GM12878 (cell line): ENCODE measurements at regions not wholly inside any gene's neighbourhood (a gene's known extent, or its start where the extent isn't known, plus 50 kb on each side); places are given as distances from the start of the nearest gene placed in this dataset.

Source experiments
- BACH1 ChIP-seq: fragments of 450-650 bp; IDR thresholded peaks from 2 replicates; pipeline ENCODE4 v1.6.1; 2017; ENCODE audit warnings: mild to moderate bottlenecking, borderline replicate concordance
- CHD1 ChIP-seq: IDR thresholded peaks from 2 replicates; pipeline ENCODE4 v1.6.1; 2012; ENCODE audit warnings: low read depth, low read length, improper control_type of control experiment
- CHD2 ChIP-seq: IDR thresholded peaks from 2 replicates; pipeline ENCODE4 v1.6.1; 2011; ENCODE audit warnings: low read depth, low read length, improper control_type of control experiment, borderline replicate concordance
- CREM ChIP-seq: IDR thresholded peaks from 2 replicates; pipeline ENCODE4 v1.6.1; 2014; ENCODE audit warnings: antibody characterized with exemption, low read depth
- CTCF ChIP-seq, 3 experiments: IDR thresholded peaks in 2 of 3; conservative IDR thresholded peaks in 1 of 3; 2 replicates each; pipeline ENCODE4 v1.5.1; 2011; ENCODE audit warnings: low read depth in 3 of 3, low read length in 3 of 3, mild to moderate bottlenecking in 3 of 3, control low read depth in 2 of 3, moderate library complexity in 2 of 3, inconsistent platforms in 1 of 3, mixed read lengths in 1 of 3; ENCODE audit not compliant: control insufficient read depth in 2 of 3, insufficient read depth in 1 of 3; ENCODE audit errors: extremely low read depth in 1 of 3
- DPF2 ChIP-seq: fragments of 450-650 bp; IDR thresholded peaks from 2 replicates; pipeline ENCODE4 v1.6.1; 2017; ENCODE audit warnings: mild to moderate bottlenecking
- FOS ChIP-seq: IDR thresholded peaks from 3 replicates; pipeline ENCODE4 v1.6.1; 2011; ENCODE audit warnings: borderline replicate concordance; ENCODE audit not compliant: insufficient read length; ENCODE audit errors: extremely low read depth
- MYC ChIP-seq: IDR thresholded peaks from 2 replicates; pipeline ENCODE4 v1.6.1; 2011; ENCODE audit warnings: mild to moderate bottlenecking, low read length, moderate library complexity, inconsistent platforms; ENCODE audit not compliant: insufficient read depth, insufficient replicate concordance, insufficient read length, severe bottlenecking
- RCOR1 ChIP-seq: conservative IDR thresholded peaks from 2 replicates; pipeline ENCODE4 v1.6.1; 2012; ENCODE audit warnings: low read depth, low read length, improper control_type of control experiment
- ZNF384 ChIP-seq: IDR thresholded peaks from 2 replicates; pipeline ENCODE4 v1.6.1; 2012; ENCODE audit warnings: low read depth, mild to moderate bottlenecking, low read length, improper control_type of control experiment, borderline replicate concordance

GRCh38 chr1:101738475-101738874 is 258.3 kb downstream of the OLFM3 start:
- TF ChIP-seq CHD2 (no peak), CHD1 (no peak), ZNF384 (no peak), CTCF (IDR thresholded peaks at IDR 0.05 in 2 of 3, conservative IDR thresholded peaks at IDR 0.05 in 1 of 3; ENCODE audit: control insufficient read depth in 2 of 3, extremely low read depth in 1 of 3, insufficient read depth in 1 of 3, low read depth in 3 of 3, low read length in 3 of 3) (no peak), CREM (no peak), FOS (no peak), MYC (no peak), RCOR1 (no peak), DPF2 (no peak), BACH1 (no peak)
